Thyroid gland (tissue), 4 donors: ENCODE measurements at regions not wholly inside any gene's neighbourhood (a gene's known extent, or its start where the extent isn't known, plus 50 kb on each side); places are given as distances from the start of the nearest gene placed in this dataset.
"Not testable (repeated sequence)": the region's sequence is repeated elsewhere in the genome, so short reads cannot be mapped to it uniquely, and the experiment has no call there.

Experiments
- DNase-seq, 2 donors: peaks; one replicate each; pipeline ENCODE4 v3.0.0-alpha.2; 2019
- H3K27ac ChIP-seq, 3 donors: fragments of 200-600 bp; sonication (generic); 1 replicate in 2 of 3; 2 replicates in 1 of 3; pipeline ENCODE4 v1.5.1; 2016 to 2019; ENCODE audit warnings: mild to moderate bottlenecking in 1 of 3, moderate library complexity in 1 of 3
- H3K27me3 ChIP-seq: fragments of 200-600 bp; sonication (generic); one replicate; pipeline ENCODE4 v1.5.1; 2019
- H3K36me3 ChIP-seq, 2 donors: fragments of 200-600 bp; sonication (generic); one replicate each; pipeline ENCODE4 v1.5.1; 2016 to 2019
- H3K4me1 ChIP-seq, 2 donors: fragments of 200-600 bp; sonication (generic); one replicate each; pipeline ENCODE4 v1.5.1; 2017 to 2019
- H3K4me3 ChIP-seq, 3 donors: fragments of 200-600 bp; sonication (generic); replicated peaks in 1 of 3; 1 replicate in 2 of 3; 2 replicates in 1 of 3; pipeline ENCODE4 v1.5.1; 2016; ENCODE audit warnings: mild to moderate bottlenecking in 1 of 3
- H3K9me3 ChIP-seq: fragments of 200-600 bp; sonication (generic); one replicate; pipeline ENCODE4 v1.5.1; 2017
- POLR2A ChIP-seq, 2 donors: fragments of 450-650 bp; IDR thresholded peaks; one replicate each; pipeline ENCODE4 v1.6.1; 2017; ENCODE audit warnings: antibody characterized with exemption in 2 of 2, mild to moderate bottlenecking in 2 of 2, moderate library complexity in 1 of 2
- WGBS, 2 donors: methylation state at CpG; one replicate each; pipeline ENCODE4 v1.1.5; 2017; 5-methylcytosine and 5-hydroxymethylcytosine counted together
- intact Hi-C: fragments of 100-400 bp; cut with DNase I; formaldehyde crosslinking; loops from one replicate; pipeline ENCODE4 v1.15.1; 2023
- TF ChIP-seq, protein P1 (sequence below), 6 experiments: fragments of 200-600 bp in 3 of 6; fragments of 450-650 bp in 3 of 6; sonication (generic) in 3 of 6; IDR thresholded peaks; one replicate each; pipeline ENCODE4 v1.5.1; 2016 to 2019; ENCODE audit warnings: antibody characterized with exemption in 6 of 6, mild to moderate bottlenecking in 2 of 6, inconsistent platforms in 1 of 6, moderate library complexity in 1 of 6

DNA sequence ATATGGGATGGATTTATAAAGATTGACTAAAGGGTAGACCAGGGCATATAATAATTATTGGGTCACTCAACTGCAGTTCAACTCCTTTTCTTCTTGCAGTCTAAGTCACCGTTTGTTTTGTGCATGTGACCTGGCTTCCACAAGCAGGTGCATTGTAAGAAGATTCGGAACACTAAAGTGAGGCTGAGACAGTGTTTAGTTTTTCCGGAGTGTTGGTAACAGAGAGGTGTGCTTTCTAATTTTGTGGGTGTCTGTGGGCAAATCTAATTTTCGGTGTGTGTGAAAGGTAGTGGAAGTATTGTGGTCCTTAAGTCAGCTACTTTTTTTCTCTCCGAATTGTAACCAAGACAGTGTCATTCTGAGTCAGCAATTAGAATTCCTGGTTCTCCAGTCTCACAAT is 184.5 kb downstream of the CDH19 start:
- intact Hi-C loops: no loop called here
- TF ChIP-seq, protein P1, sequence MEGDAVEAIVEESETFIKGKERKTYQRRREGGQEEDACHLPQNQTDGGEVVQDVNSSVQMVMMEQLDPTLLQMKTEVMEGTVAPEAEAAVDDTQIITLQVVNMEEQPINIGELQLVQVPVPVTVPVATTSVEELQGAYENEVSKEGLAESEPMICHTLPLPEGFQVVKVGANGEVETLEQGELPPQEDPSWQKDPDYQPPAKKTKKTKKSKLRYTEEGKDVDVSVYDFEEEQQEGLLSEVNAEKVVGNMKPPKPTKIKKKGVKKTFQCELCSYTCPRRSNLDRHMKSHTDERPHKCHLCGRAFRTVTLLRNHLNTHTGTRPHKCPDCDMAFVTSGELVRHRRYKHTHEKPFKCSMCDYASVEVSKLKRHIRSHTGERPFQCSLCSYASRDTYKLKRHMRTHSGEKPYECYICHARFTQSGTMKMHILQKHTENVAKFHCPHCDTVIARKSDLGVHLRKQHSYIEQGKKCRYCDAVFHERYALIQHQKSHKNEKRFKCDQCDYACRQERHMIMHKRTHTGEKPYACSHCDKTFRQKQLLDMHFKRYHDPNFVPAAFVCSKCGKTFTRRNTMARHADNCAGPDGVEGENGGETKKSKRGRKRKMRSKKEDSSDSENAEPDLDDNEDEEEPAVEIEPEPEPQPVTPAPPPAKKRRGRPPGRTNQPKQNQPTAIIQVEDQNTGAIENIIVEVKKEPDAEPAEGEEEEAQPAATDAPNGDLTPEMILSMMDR (IDR thresholded peaks at IDR 0.05): no peak
- TF ChIP-seq POLR2A (IDR thresholded peaks at IDR 0.05): no peak
- Histone ChIP-seq H3K27me3 (no peaks in the 10 kb centered on the region), H3K27ac (no peak overlapping the region), H3K9me3 (no peaks in the 10 kb centered on the region), H3K36me3 (no peaks in the 10 kb centered on the region), H3K4me3 (no peak overlapping the region), H3K4me1 (no peaks in the 10 kb centered on the region)
- DNase-seq: no peak
- 84 to 86% methylated on average over 5 of the region's 5 CpGs for WGBS, 2 donors

DNA sequence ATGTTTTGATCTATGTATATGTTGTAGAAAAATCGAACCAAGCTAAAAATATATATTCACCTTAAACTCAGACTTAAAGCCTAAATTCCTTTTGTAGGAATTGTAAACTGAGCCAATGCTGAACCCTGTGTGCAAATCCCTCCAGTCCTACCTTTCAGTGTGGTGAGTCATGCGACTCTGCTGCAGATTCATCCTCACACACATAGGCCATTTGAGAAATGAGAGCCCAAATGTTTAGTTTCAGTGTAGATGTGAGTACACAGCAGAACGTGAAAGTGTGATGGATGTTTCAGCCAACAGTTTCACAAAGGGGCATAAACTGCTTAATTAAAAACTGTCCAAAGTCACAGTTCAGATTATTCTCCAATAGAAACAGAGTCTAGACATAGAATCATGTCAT is 193.2 kb downstream of the CDH19 start:
- no peak for TF ChIP-seq POLR2A (IDR thresholded peaks at IDR 0.05)
- TF ChIP-seq, protein P1 (IDR thresholded peaks at IDR 0.05): no peak
- no peak for DNase-seq
- H3K36me3 ChIP-seq: no peaks in the 10 kb centered on the region
- H3K27me3 ChIP-seq: no peaks in the 10 kb centered on the region
- H3K4me3 ChIP-seq: no peak overlapping the region
- no peaks in the 10 kb centered on the region for H3K9me3 ChIP-seq
- 83 to 88% methylated on average over 3 of the region's 3 CpGs for WGBS, 2 donors
- intact Hi-C loops: no loop called here
- H3K4me1 ChIP-seq: no peaks in the 10 kb centered on the region
- H3K27ac ChIP-seq: no peak overlapping the region

DNA sequence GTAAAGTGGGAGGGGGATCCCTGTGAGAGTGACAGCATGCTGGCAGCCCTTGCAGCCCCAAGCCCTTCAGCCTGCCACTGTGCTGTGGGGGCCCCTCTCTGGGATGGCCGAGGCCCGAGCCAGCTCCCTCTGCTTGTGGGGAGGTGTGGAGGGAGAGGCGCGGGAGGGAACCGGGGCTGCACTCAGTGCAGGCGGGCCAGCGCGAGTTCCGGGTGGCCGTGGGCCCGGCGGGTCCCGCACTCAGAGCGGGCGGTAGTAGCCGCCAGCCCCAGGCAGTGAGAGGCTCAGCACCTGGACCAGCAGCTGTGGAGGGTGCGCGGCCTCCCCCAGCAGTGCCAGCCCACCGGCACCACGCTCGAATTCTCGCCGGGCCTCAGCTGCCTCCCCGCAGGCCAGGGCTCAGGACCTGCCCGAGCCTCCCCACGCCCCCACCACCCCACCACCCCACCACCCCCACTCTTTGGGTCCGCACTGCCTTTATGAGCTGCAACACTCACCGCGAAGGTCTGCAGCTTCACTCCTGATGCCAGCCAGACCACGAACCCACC is 208.1 kb downstream of the CDH19 start:
- TF ChIP-seq, protein P1 (IDR thresholded peaks at IDR 0.05): no peak
- TF ChIP-seq POLR2A (IDR thresholded peaks at IDR 0.05): no peak
- H3K36me3 ChIP-seq: no peaks in the 10 kb centered on the region
- no peak for DNase-seq
- no peaks in the 10 kb centered on the region for H3K9me3 ChIP-seq
- no peaks in the 10 kb centered on the region for H3K4me1 ChIP-seq
- intact Hi-C loops: no loop called here
- WGBS, 2 donors: 97 to 98% methylated on average over 15 to 22 of the region's 30 CpGs
- no peak overlapping the region for H3K4me3 ChIP-seq
- H3K27me3 ChIP-seq: no peaks in the 10 kb centered on the region
- no peak overlapping the region for H3K27ac ChIP-seq

DNA sequence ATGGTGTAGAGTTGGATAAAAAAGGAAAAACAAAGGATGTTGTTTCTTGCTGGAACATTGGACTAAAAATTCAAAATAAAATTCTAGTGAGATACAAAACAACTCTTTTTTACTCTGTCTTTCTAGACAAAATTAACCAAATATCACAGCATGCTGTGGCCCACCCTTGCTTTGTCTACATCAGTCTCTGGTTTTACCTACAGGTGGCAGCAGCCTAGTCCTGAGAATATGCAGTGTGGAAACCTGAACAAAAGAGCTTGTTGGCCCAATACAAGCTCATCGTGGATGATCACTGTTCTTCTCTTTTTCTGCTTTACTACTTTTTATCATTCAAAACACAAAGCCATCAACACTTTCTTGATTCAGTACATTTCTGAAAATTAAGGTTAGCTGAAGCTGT is 210.4 kb downstream of the CDH19 start:
- DNase-seq: no peak
- TF ChIP-seq POLR2A (IDR thresholded peaks at IDR 0.05): no peak
- TF ChIP-seq, protein P1 (IDR thresholded peaks at IDR 0.05): no peak
- no peaks in the 10 kb centered on the region for H3K27me3 ChIP-seq
- WGBS, 2 donors: 76 to 77% methylated on average over 1 of the region's 1 CpG
- no peak overlapping the region for H3K27ac ChIP-seq
- H3K36me3 ChIP-seq: no peaks in the 10 kb centered on the region
- no peak overlapping the region for H3K4me3 ChIP-seq
- intact Hi-C loops: no loop called here
- no peaks in the 10 kb centered on the region for H3K9me3 ChIP-seq
- H3K4me1 ChIP-seq: no peaks in the 10 kb centered on the region

DNA sequence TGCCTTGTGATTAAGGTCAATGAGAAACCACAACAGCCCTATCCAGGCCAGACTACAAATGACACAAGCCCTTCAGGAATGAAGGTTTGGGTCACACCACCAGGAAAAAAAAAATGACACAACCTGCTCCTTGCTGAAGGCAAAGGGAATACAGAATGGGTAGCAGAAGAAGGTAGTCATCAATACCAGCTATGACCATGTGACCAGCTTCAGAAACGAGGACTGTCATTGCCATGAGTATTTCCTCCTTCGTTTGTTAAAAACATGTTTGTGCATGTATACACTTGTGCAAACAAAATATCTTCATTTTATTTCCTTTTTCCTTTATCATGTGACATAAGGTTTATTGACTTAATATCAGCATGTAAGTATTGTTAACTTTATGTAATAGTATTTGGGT is 226.6 kb downstream of the CDH19 start:
- WGBS, 2 donors: 84 to 85% methylated on average over 2 of the region's 2 CpGs

DNA sequence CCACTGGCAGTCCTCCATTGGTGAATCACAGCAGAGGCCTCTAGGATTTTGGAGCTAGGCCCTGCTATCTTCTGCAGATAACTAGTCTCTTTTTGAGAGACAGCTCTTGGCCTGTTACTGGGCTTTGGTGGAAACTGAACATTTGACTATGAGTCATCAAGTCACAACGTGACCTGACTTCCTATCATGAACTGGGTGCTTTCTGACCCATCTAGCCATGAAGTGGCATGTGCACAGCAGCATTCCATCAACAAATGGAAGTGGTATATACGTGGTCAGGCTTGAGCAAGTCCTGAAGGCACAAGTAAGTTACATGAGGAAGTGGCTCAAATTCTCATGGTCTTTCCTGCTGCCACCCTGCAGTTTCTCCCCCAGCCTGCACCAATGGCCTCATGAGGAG is 228.5 kb downstream of the CDH19 start:
- H3K9me3 ChIP-seq, H3K27ac ChIP-seq, intact Hi-C loops, H3K27me3 ChIP-seq, H3K4me3 ChIP-seq, H3K36me3 ChIP-seq, DNase-seq, H3K4me1 ChIP-seq: not testable (repeated sequence)
- WGBS, 2 donors: 74 to 77% methylated on average over 2 of the region's 2 CpGs

More for the DNA sequence above, 226.6 kb downstream of the CDH19 start:
- TF ChIP-seq POLR2A (IDR thresholded peaks at IDR 0.05): no peak
- TF ChIP-seq, protein P1 (IDR thresholded peaks at IDR 0.05): no peak
- intact Hi-C loops: no loop called here
- DNase-seq: no peak
- Histone ChIP-seq H3K4me3 (no peak overlapping the region), H3K27ac (no peak overlapping the region), H3K9me3 (no peaks in the 10 kb centered on the region), H3K27me3 (no peaks in the 10 kb centered on the region), H3K4me1 (no peaks in the 10 kb centered on the region), H3K36me3 (no peaks in the 10 kb centered on the region)
